Stimulated activated CD4-positive, alpha-beta T cell treated with anti-CD3 and anti-CD28 coated beads, Interleukin-12 subunit alpha, Interleukin-12 subunit beta, amount 100 ng/mL, for 24 hours (primary cell): ENCODE measurements at regions not wholly inside any gene's neighbourhood (a gene's known extent, or its start where the extent isn't known, plus 50 kb on each side); places are given as distances from the start of the nearest gene placed in this dataset.

ENCODE experiments used
- DNase-seq, 2 experiments: peaks; one replicate each; pipeline ENCODE4 v3.0.0-alpha.2; 2020; ENCODE audit warnings: low read depth in 2 of 2

DNA sequence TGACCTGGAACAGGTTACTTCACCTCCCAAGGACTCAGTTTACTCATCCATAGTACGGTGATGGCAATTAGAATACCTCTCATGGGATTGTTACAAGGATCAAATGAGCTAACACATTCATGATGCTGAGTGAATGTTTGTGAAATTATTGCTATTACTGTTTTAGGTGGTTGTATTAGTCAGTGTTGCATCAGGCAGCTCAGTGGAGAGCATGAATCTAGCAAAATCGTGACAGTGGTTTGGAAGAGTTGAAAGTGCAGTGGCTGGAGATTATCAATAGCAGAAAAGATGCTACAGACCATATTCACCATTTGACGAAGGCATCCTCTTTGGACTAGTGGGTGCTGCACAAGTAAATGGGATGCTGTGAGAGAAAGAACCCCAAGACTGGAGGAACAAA lies 50.4 kb upstream of the CTNNBL1 start:
- no peak for DNase-seq

DNA sequence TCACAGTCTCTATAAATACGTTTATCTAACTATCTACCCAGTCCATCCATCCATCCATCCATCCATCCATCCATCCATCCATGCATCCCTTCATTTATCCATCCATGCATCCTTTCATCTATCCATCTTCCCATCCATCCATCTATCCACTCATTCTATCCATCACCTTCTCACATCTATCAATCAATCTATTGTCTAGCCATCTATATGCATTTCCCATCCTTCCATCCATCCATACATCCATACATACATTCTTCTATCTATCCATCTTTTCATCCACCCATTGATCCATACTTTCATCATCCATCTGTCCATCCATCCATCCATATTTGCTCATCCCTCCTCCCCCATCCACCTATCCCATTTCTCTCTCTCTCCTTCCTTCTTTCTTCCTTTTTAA lies 51.6 kb upstream of the CTNNBL1 start:
- no peak for DNase-seq

- DNase-seq: no peak
These were observed 52.9 kb upstream of the CTNNBL1 start for GRCh38 chr20:37640600-37641561.

DNA sequence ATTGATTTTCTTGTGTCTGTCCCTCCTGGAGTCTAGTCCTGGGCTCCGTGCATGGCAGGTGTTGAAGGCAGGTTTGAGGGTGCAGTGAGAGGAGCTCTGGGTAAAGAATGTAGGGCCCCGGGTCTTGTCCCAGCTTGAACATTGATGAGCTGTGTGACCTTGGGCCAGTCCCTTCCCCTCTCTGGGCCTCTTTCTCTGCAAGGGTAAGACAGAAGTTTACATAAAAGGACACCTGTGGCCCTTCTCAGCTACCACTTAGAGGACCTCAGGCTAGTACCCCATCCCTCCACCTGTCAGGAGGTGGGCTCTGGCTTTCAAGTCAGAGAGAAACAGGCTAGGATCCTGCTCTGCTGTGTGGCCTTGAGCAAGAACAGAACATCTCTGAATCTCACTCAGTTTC lies 55.3 kb upstream of the CTNNBL1 start:
- no peak for DNase-seq

GRCh38 chr20:37636977-37637376 lies 56.9 kb upstream of the CTNNBL1 start:
- no peak for DNase-seq

- no peak for DNase-seq
These were observed 57.4 kb upstream of the CTNNBL1 start for GRCh38 chr20:37636212-37636975.

- DNase-seq: no peak
These were observed 62.8 kb upstream of the CTNNBL1 start for GRCh38 chr20:37630993-37631392.

DNA sequence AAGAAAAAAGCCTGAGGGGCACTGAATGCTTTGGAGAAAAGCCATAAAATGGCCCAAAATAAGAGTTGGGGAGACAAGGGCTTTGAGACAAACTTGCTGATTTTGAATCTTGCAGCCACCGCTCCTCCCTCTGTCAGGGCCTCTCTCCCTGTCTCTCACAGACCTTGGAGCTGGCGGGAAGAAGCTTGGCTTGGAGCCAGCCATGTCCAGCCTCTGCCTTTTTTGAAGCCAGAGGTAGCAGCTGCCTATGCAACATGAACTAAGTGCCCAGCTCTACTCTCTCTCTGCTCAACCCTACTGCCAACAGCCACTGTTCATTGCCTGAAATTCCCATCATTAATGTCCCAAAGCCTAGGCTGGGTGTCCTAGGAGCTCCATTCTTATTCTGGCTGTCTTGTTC lies 63.7 kb upstream of the CTNNBL1 start:
- DNase-seq: no peak

- no peak for DNase-seq
These were observed 66.1 kb upstream of the CTNNBL1 start for GRCh38 chr20:37627767-37628130.

DNA sequence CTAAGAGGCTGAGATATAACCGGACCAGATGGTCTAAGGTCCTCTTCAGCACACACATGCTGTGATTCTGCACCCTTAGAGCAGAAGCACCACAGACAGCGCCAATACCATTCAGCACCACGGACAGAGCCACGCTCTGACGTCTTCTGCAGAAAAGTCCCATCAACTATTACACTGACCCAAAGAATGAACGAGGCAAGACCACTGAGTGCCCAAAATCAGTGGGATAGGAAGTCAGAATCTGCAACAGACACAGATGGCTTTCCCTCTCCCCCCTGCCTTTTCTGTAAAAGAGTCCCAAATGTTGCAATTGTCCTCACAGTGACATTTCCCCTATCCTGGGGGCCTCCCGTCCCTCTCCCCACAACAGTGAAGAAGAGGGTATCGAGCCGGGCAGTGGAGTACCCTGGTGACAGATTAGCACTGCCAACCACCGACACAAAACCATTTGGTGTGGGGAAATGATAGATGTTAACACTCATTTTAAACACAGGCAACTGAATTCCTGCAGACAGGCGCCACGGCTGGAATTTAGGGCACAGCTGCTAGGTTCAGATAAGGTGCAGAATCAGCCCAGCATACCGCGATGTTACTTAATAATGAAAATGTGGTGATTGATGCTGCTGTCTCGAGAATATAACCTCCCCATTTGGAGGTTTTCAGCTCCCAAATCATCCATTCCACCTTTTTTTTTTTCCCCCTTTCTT lies 66.6 kb upstream of the CTNNBL1 start:
- DNase-seq: peak in 1 of 2 experiments; percentile 18

DNA sequence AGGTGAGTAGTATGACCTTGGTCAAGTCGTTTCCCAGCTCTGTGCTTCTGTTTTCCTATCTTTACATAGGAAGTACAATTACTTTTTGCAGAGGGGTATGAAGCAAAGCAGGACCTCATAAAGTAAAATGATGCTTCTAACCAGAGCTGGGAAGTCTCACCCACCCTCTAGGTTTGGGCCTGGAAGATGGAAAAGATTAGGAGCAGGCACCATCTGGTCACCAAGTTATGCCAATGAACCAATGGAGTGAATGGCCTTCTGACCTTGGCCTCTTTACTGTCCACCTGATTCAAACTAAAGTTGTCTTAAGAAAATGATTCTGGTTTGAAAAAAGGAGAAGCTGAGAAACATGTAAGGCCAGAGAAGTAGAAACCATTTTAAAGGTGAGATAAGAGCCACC lies 68.9 kb upstream of the CTNNBL1 start:
- no peak for DNase-seq

DNA sequence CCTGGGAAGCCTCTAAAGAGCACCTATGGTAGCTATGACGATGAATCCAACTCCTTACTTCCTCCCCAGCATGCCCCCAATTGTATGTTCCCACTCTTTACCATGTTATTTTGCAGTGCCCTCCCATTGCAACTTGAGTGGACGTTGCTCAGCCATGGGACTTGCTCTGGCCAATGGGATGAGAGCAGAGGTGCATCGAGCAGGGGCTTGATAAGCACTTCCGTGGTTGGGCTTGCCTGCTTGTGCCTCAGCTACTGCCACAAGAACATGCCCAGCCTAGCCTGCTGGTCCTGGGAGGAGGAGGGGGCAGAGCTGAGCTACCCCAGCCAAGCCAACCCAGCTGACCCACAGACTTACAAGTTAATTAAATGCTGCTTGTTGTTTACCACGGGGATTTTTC lies 71.1 kb upstream of the CTNNBL1 start:
- no peak for DNase-seq

DNA sequence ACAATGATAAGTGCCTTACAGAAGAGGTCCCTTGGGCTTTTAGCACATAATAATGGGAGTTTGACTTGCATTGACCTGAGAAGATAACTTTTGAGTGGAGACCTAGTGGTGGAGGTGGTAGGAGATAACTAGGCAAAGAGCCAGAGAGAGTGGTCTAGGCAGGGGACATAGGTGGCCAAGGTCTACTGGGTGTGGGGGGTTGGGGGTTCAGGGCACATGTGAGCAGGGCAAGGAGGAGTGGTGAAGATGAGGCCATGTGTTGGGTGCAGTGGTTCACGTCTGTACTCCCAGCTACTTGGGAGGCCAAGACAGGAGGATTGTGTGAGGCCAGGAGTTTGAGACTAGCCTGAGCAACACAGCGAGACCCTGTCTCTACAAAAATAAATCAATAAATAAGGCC lies 74.3 kb upstream of the CTNNBL1 start:
- DNase-seq: no peak

- no peak for DNase-seq
These were observed 77.8 kb upstream of the CTNNBL1 start for GRCh38 chr20:37616110-37616425.

GRCh38 chr20:37615340-37616109 lies 78.3 kb upstream of the CTNNBL1 start:
- peak; percentile 27 to 66 for DNase-seq

GRCh38 chr20:37611852-37612251 lies 82.0 kb upstream of the CTNNBL1 start:
- no peak for DNase-seq

DNA sequence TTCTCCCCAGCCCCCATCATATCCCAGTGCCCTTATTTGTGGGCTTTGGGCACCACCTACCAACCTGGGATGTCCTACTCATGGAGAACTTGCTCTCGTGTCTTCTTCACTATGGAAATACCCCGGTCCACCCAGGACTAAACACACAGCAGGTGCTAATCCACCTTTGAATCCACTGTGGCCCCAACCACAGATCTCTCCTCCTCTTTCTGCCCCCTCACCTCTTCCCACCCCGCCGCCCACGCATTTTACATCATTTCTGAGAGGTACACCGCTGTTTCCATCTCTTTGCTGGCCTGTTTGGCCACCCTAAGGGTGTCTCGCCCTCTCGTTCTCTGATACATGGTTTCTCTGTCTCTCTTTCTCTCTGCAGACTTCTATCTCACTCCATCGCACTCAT lies 82.5 kb upstream of the CTNNBL1 start:
- no peak for DNase-seq

GRCh38 chr20:37610203-37610798 lies 82.6 kb upstream of the BLCAP start:
- no peak for DNase-seq

DNA sequence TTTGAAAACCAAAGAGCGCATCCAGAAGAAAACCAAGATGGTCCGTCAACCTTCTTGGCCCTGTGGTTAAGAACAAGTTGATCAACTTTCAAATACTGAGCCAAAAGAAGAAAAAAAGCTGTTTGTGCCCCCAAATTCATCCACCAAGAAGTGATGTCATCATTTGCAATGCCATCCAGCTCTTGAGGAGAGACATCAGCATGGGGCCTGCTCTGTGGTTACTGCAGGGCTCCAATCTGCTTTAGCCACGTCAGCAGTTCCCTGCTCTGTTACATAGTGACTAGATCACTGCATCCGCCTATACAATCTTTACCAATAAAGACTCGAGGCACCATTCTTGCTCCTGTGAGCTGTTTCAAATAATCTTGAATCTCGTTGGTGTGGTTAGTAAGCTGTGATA lies 75.0 kb upstream of the BLCAP start:
- DNase-seq: no peak

- no peak for DNase-seq
These were observed 72.8 kb upstream of the BLCAP start for GRCh38 chr20:37600486-37600885.

DNA sequence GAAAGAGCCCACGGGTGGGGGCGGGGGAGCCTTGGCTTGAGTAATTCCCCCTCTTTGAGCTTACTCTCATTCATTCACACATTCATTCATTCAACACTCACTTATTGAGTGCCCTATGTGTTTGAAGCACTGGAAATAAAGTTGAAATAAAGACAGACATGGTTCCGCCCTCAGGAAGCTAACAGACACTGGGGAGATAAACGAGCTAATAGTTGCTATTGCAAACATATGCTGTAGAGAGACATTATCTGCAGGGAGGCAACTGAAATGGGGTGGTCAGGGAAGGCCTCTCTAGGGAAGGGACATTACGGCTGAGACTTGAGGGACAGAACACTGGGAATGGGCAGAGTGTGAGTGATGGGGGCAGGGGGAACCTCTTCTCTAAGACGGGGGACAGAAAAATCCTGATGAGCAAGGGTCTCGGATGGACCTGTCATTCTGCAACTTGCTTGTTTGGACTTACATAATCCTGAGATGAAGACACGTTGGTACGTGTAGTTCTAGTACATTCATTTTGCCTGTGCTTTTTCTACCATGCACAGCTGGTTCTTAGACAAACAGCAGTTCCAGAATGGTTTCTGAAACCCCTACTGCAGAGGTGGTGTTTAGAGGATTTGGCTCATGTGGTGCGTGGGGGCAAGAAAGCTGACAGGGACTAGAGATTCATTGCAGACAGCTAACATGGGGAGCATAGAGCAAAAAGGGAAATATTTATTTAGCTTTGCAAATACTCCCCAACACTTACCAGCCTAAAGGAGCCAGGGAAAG lies 71.1 kb upstream of the BLCAP start:
- no peak for DNase-seq
